Prostate gland (tissue), 2 donors: ENCODE measurements at regions not wholly inside any gene's neighbourhood (a gene's known extent, or its start where the extent isn't known, plus 50 kb on each side); places are given as distances from the start of the nearest gene placed in this dataset.

Source experiments
- DNase-seq: peaks from one replicate; pipeline ENCODE4 v3.0.0-alpha.2; 2019; ENCODE audit warnings: low spot score
- H3K27ac ChIP-seq, 2 donors: fragments of 200-600 bp; sonication (generic); 2 replicates each; pipeline ENCODE4 v1.5.1; 2017 to 2019
- H3K27me3 ChIP-seq: fragments of 200-600 bp; sonication (generic); replicated peaks from 2 replicates; pipeline ENCODE4 v1.5.1; 2019; ENCODE audit not compliant: insufficient read depth
- H3K36me3 ChIP-seq, 2 donors: fragments of 200-600 bp; sonication (generic); 1 replicate in 1 of 2; 2 replicates in 1 of 2; pipeline versions ENCODE4 v1.5.1 to v1.8.1; 2017 to 2019
- H3K4me1 ChIP-seq: fragments of 200-600 bp; sonication (generic); replicated peaks from 2 replicates; pipeline ENCODE4 v1.5.1; 2019
- H3K4me3 ChIP-seq, 2 donors: fragments of 200-600 bp; sonication (generic); 2 replicates each; pipeline ENCODE4 v1.5.1; 2017 to 2019
- H3K9me3 ChIP-seq: fragments of 200-600 bp; sonication (generic); 2 replicates; pipeline ENCODE4 v1.5.1; 2017
- CTCF ChIP-seq, 4 experiments: fragments of 200-600 bp in 2 of 4; fragments of 450-650 bp in 2 of 4; sonication (generic) in 2 of 4; IDR thresholded peaks; 1 replicate in 3 of 4; 2 replicates in 1 of 4; pipeline ENCODE4 v1.5.1; 2016 to 2019; ENCODE audit warnings: antibody characterized with exemption in 4 of 4, mild to moderate bottlenecking in 2 of 4, moderate library complexity in 2 of 4
- POLR2A ChIP-seq: fragments of 450-650 bp; IDR thresholded peaks from one replicate; pipeline ENCODE4 v1.6.1; 2016; ENCODE audit warnings: antibody characterized with exemption, mild to moderate bottlenecking
- POLR2AphosphoS5 ChIP-seq: sonication (generic); formaldehyde crosslinking; IDR thresholded peaks from one replicate; pipeline ENCODE4 v1.6.1; 2017; ENCODE audit warnings: antibody characterized with exemption
- WGBS: methylation state at CpG from one replicate; pipeline ENCODE4 v1.1.5; 2018; 5-methylcytosine and 5-hydroxymethylcytosine counted together
- intact Hi-C: fragments of 100-400 bp; cut with DNase I; formaldehyde crosslinking; loops from one replicate; pipeline ENCODE4 v1.14.2; 2022

- Histone ChIP-seq H3K27ac (no peak overlapping the region), H3K4me3 (no peak overlapping the region), H3K27me3 (no peaks in the 10 kb centered on the region), H3K9me3 (no peaks in the 10 kb centered on the region), H3K4me1 (no peaks in the 10 kb centered on the region), H3K36me3 (no peaks in the 10 kb centered on the region)
- intact Hi-C loops, result no loop called here
- no peak for DNase-seq
- no peak for TF ChIP-seq POLR2AphosphoS5
- TF ChIP-seq CTCF (IDR thresholded peaks at IDR 0.05), result no peak
- WGBS, result 46% methylated on average over 31 of the region's 31 CpGs
These were observed 162.5 kb downstream of the MAF start for GRCh38 chr16:79437764-79438751.

GRCh38 chr16:79436885-79437284 lies 163.7 kb downstream of the MAF start:
- H3K27ac ChIP-seq, result no peak overlapping the region
- no peaks in the 10 kb centered on the region for H3K9me3 ChIP-seq
- no peak for DNase-seq
- TF ChIP-seq POLR2AphosphoS5 (no peak), CTCF (IDR thresholded peaks at IDR 0.05) (no peak), POLR2A (no peak)
- H3K4me3 ChIP-seq, result no peak overlapping the region
- no peaks in the 10 kb centered on the region for H3K4me1 ChIP-seq
- WGBS, result 91% methylated on average over 5 of the region's 5 CpGs
- H3K36me3 ChIP-seq, result no peaks in the 10 kb centered on the region
- intact Hi-C loops, result no loop called here
- no peaks in the 10 kb centered on the region for H3K27me3 ChIP-seq

- no peak for TF ChIP-seq POLR2A
- no peak for TF ChIP-seq CTCF (IDR thresholded peaks at IDR 0.05)
- TF ChIP-seq POLR2AphosphoS5, result no peak
- H3K4me1 ChIP-seq, result no peaks in the 10 kb centered on the region
- H3K36me3 ChIP-seq, result no peaks in the 10 kb centered on the region
- no peak overlapping the region for H3K27ac ChIP-seq
- intact Hi-C loops, result no loop called here
- H3K27me3 ChIP-seq, result no peaks in the 10 kb centered on the region
- WGBS, result 89% methylated on average over 8 of the region's 8 CpGs
- H3K9me3 ChIP-seq, result no peaks in the 10 kb centered on the region
- H3K4me3 ChIP-seq, result no peak overlapping the region
- no peak for DNase-seq
These were observed 165.8 kb downstream of the MAF start for GRCh38 chr16:79434771-79435170.

GRCh38 chr16:79434092-79434491 lies 166.4 kb downstream of the MAF start:
- H3K36me3 ChIP-seq, result no peaks in the 10 kb centered on the region
- no peak overlapping the region for H3K27ac ChIP-seq
- intact Hi-C loops, result no loop called here
- no peaks in the 10 kb centered on the region for H3K9me3 ChIP-seq
- WGBS, result 94% methylated on average over 2 of the region's 2 CpGs
- no peak for TF ChIP-seq POLR2AphosphoS5
- no peak for TF ChIP-seq CTCF (IDR thresholded peaks at IDR 0.05)
- no peak for TF ChIP-seq POLR2A
- H3K4me1 ChIP-seq, result no peaks in the 10 kb centered on the region
- no peak overlapping the region for H3K4me3 ChIP-seq
- H3K27me3 ChIP-seq, result no peaks in the 10 kb centered on the region
- no peak for DNase-seq

- intact Hi-C loops, result no loop called here
These were observed 168.6 kb downstream of the MAF start for GRCh38 chr16:79431923-79432322.

More at GRCh38 chr16:79431923-79432322, 168.6 kb downstream of the MAF start:
- Histone ChIP-seq H3K9me3 (no peaks in the 10 kb centered on the region), H3K27ac (no peak overlapping the region), H3K27me3 (no peaks in the 10 kb centered on the region), H3K4me3 (no peak overlapping the region), H3K36me3 (no peaks in the 10 kb centered on the region), H3K4me1 (no peaks in the 10 kb centered on the region)
- DNase-seq, result no peak
- WGBS, result 96% methylated on average over 4 of the region's 4 CpGs
- TF ChIP-seq CTCF (IDR thresholded peaks at IDR 0.05), result no peak
- no peak for TF ChIP-seq POLR2A
- no peak for TF ChIP-seq POLR2AphosphoS5
